H1 (cell line): ENCODE measurements at regions not wholly inside any gene's neighbourhood (a gene's known extent, or its start where the extent isn't known, plus 50 kb on each side); places are given as distances from the start of the nearest gene placed in this dataset.

Experiments
- CTCF ChIA-PET: fragments of 300-600 bp; sonication (Branson Sonifier 250); formaldehyde crosslinking; loops from one replicate; lab custom pipeline; 2021; ENCODE audit not compliant: partially characterized antibody; lab: Charles Lee
- POLR2A ChIA-PET: fragments of 300-600 bp; sonication (Branson Sonifier 250); formaldehyde crosslinking; loops from one replicate; lab custom pipeline; 2021; ENCODE audit warnings: inconsistent platforms; ENCODE audit not compliant: partially characterized antibody; lab: Charles Lee
- DNase-seq, 2 experiments: peaks; one replicate each; pipeline versions ENCODE4 v3.0.0 to v3.0.0-alpha.2; 2010 to 2022; ENCODE audit warnings: low spot score in 2 of 2, low read depth in 1 of 2, mixed read lengths in 1 of 2
- FAIRE-seq: peaks from 2 replicates; lab custom pipeline; 2011; peaks lifted over from hg19 to GRCh38; lab: Jason Lieb, UNC
- H2AFZ ChIP-seq: 2 replicates; pipeline ENCODE4 v1.8.1; 2012; ENCODE audit warnings: low read length, inconsistent platforms
- H2AK5ac ChIP-seq: 2 replicates; pipeline ENCODE4 v1.6.1; 2013; ENCODE audit warnings: low read depth, low read length
- H2BK120ac ChIP-seq: replicated peaks from 2 replicates; pipeline ENCODE3; 2013; ENCODE audit warnings: low read depth, low read length, inconsistent platforms
- H2BK12ac ChIP-seq: 2 replicates; pipeline ENCODE4 v1.6.1; 2013; ENCODE audit warnings: low read depth, low read length
- H2BK15ac ChIP-seq: 2 replicates; pipeline ENCODE4 v1.6.1; 2013; ENCODE audit warnings: low read length
- H2BK20ac ChIP-seq: 2 replicates; pipeline ENCODE4 v1.6.1; 2013; ENCODE audit warnings: low read length
- H2BK5ac ChIP-seq: 2 replicates; pipeline ENCODE4 v1.6.1; 2013; ENCODE audit warnings: low read depth, low read length
- H3K14ac ChIP-seq: 2 replicates; pipeline ENCODE4 v1.6.1; 2013; ENCODE audit warnings: inconsistent platforms; ENCODE audit not compliant: insufficient read length
- H3K18ac ChIP-seq: 2 replicates; pipeline ENCODE4 v1.6.1; 2013; ENCODE audit warnings: low read length; ENCODE audit errors: extremely low read depth
- H3K23ac ChIP-seq: 2 replicates; pipeline ENCODE4 v1.6.1; 2013; ENCODE audit warnings: inconsistent platforms; ENCODE audit not compliant: insufficient read length
- H3K23me2 ChIP-seq: 2 replicates; pipeline ENCODE4 v1.6.1; 2013; ENCODE audit warnings: low read depth, low read length
- H3K27ac ChIP-seq: 2 replicates; pipeline ENCODE4 v1.6.1; 2011; ENCODE audit warnings: low read depth, low read length, inconsistent platforms
- H3K27me3 ChIP-seq, 4 experiments: replicated peaks in 1 of 4; 1 replicate in 1 of 4; 2 replicates in 3 of 4; pipeline versions ENCODE4 v1.6.1 to v1.8.1; 2011 to 2013; ENCODE audit warnings: low read length in 3 of 4, mild to moderate bottlenecking in 3 of 4, inconsistent platforms in 2 of 4, mixed read lengths in 2 of 4, moderate library complexity in 1 of 4; ENCODE audit not compliant: control insufficient read depth in 3 of 4, insufficient read depth in 3 of 4; ENCODE audit errors: extremely low read depth in 1 of 4
- H3K36me3 ChIP-seq, 4 experiments: 2 replicates each; pipeline versions ENCODE4 v1.6.1 to v1.8.1; 2011 to 2013; ENCODE audit warnings: mild to moderate bottlenecking in 4 of 4, low read length in 3 of 4, moderate library complexity in 2 of 4, control low read depth in 1 of 4, inconsistent platforms in 1 of 4; ENCODE audit not compliant: insufficient read depth in 4 of 4, control insufficient read depth in 2 of 4
- H3K4ac ChIP-seq: replicated peaks from 2 replicates; pipeline ENCODE3; 2013; ENCODE audit warnings: low read length, low read depth, mixed read lengths, inconsistent platforms; ENCODE audit not compliant: insufficient read length
- H3K4me1 ChIP-seq, 4 experiments: replicated peaks in 1 of 4; 1 replicate in 1 of 4; 2 replicates in 3 of 4; pipeline versions ENCODE4 v1.6.1 to v1.8.1; 2011 to 2013; ENCODE audit warnings: low read length in 3 of 4, inconsistent platforms in 2 of 4, mixed read lengths in 1 of 4; ENCODE audit not compliant: insufficient read depth in 4 of 4, control insufficient read depth in 3 of 4
- H3K4me2 ChIP-seq, 2 experiments: 2 replicates each; pipeline versions ENCODE4 v1.6.1 to v1.8.1; 2011 to 2013; ENCODE audit warnings: low read depth in 2 of 2, low read length in 2 of 2, control low read depth in 1 of 2, inconsistent platforms in 1 of 2, mild to moderate bottlenecking in 1 of 2; ENCODE audit not compliant: insufficient read depth in 1 of 2
- H3K4me3 ChIP-seq, 4 experiments: fragments of 200-600, 300-600 bp in 1 of 4; sonication (generic), shearing (Covaris generic), sonication (Bioruptor Twin) in 1 of 4; 2 replicates each; pipeline versions ENCODE4 v1.5.1 to v1.8.1; 2011 to 2016; ENCODE audit warnings: low read length in 4 of 4, low read depth in 3 of 4, control low read depth in 2 of 4, inconsistent platforms in 2 of 4, mild to moderate bottlenecking in 2 of 4, mixed read lengths in 1 of 4, moderate library complexity in 1 of 4; ENCODE audit not compliant: insufficient read depth in 2 of 4; ENCODE audit errors: extremely low read depth in 1 of 4
- H3K56ac ChIP-seq: replicated peaks from 2 replicates; pipeline ENCODE3; 2013; ENCODE audit warnings: low read depth, mild to moderate bottlenecking, mixed read lengths, low read length, inconsistent platforms; ENCODE audit not compliant: insufficient read length
- H3K79me1 ChIP-seq: 2 replicates; pipeline ENCODE4 v1.6.1; 2013; ENCODE audit warnings: low read depth, low read length, control low read depth
- H3K79me2 ChIP-seq, 2 experiments: 2 replicates each; pipeline versions ENCODE4 v1.6.1 to v1.8.1; 2012 to 2013; ENCODE audit warnings: low read length in 2 of 2, mild to moderate bottlenecking in 2 of 2, inconsistent platforms in 1 of 2; ENCODE audit not compliant: insufficient read depth in 2 of 2, control insufficient read depth in 1 of 2
- H3K9ac ChIP-seq, 4 experiments: replicated peaks in 1 of 4; 1 replicate in 1 of 4; 2 replicates in 3 of 4; pipeline versions ENCODE4 v1.6.1 to v1.8.1; 2011 to 2013; ENCODE audit warnings: low read depth in 3 of 4, low read length in 3 of 4, control low read depth in 2 of 4, mild to moderate bottlenecking in 2 of 4, moderate library complexity in 2 of 4, inconsistent platforms in 1 of 4; ENCODE audit errors: extremely low read depth in 1 of 4
- H3K9me3 ChIP-seq, 2 experiments: 2 replicates each; pipeline versions ENCODE4 v1.6.1 to v1.8.1; 2012 to 2013; ENCODE audit warnings: mild to moderate bottlenecking in 2 of 2, moderate library complexity in 2 of 2, control low read depth in 1 of 2, inconsistent platforms in 1 of 2, low read depth in 1 of 2, low read length in 1 of 2, mixed read lengths in 1 of 2; ENCODE audit not compliant: insufficient read depth in 2 of 2
- H4K20me1 ChIP-seq, 2 experiments: replicated peaks in 1 of 2; 2 replicates each; pipeline versions ENCODE3 to v1.8.1; 2011 to 2013; ENCODE audit warnings: inconsistent platforms in 2 of 2, low read length in 2 of 2, mild to moderate bottlenecking in 1 of 2; ENCODE audit not compliant: insufficient read depth in 2 of 2, control insufficient read depth in 1 of 2
- H4K5ac ChIP-seq: 2 replicates; pipeline ENCODE4 v1.6.1; 2013; ENCODE audit warnings: low read length, low read depth, mixed read lengths, inconsistent platforms; ENCODE audit not compliant: insufficient read length
- H4K8ac ChIP-seq: 2 replicates; pipeline ENCODE4 v1.8.0; 2013; ENCODE audit warnings: mild to moderate bottlenecking, moderate library complexity, low read length, inconsistent platforms; ENCODE audit not compliant: insufficient read depth; ENCODE audit errors: extremely low read depth
- H4K91ac ChIP-seq: replicated peaks from 2 replicates; pipeline ENCODE3; 2013; ENCODE audit warnings: low read length, mixed read lengths, inconsistent platforms; ENCODE audit not compliant: insufficient read length
- SUZ12 ChIP-seq: fragments of 200-600 bp; sonication (generic); IDR thresholded peaks from 2 replicates; pipeline ENCODE4 v1.6.1; 2012; ENCODE audit warnings: mild to moderate bottlenecking, inconsistent platforms, low read length, moderate library complexity, mixed read lengths
- WGBS, 2 experiments: shearing (Covaris generic) in 1 of 2; methylation state at CpG; one replicate each; pipeline versions ENCODE4 v1.1.6 to v1.1.7; 2013 to 2015; ENCODE audit warnings: low lambda C conversion rate in 2 of 2, mixed read lengths in 2 of 2, inconsistent platforms in 1 of 2, low coverage in 1 of 2, missing lambda C conversion rate in 1 of 2; ENCODE audit not compliant: insufficient replicate concordance in 2 of 2, insufficient coverage in 1 of 2, insufficient read length in 1 of 2; ENCODE audit errors: extremely low coverage in 1 of 2, missing lambda C conversion rate in 1 of 2; 5-methylcytosine and 5-hydroxymethylcytosine counted together

DNA sequence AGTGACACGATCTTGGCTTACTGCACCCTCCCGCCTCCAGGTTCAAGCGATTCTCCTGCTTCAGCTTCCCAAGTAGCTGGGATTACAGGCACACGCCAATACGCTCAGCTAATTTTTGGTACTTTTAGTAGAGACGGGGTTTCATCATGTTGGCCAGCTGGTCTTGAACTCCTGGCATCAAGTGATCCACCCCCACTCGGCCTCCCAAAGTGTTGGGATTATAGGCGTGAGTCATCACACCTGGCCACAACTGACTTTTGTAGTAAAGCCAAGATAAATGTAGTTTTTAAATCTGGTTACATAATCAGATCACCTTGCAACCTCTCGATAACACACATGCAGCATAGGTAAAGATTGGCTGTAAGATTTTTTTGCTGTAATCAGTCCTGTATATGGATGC lies 657.5 kb upstream of the DPPA4 start:
- Histone ChIP-seq H2BK120ac (no peak overlapping the region), H3K23ac (no peak overlapping the region), H4K91ac (no peak overlapping the region), H3K56ac (no peak overlapping the region), H3K23me2 (no peaks in the 10 kb centered on the region), H3K27ac (no peak overlapping the region), H2BK12ac (no peak overlapping the region), H3K9me3 (no peaks in the 10 kb centered on the region), H2BK5ac (no peak overlapping the region), H3K4me3 (no peak overlapping the region), H2BK20ac (no peak overlapping the region), H2AFZ (no peak overlapping the region), H3K36me3 (no peaks in the 10 kb centered on the region), H3K79me1 (no peaks in the 10 kb centered on the region), H3K4me1 (no peaks in the 10 kb centered on the region), H2AK5ac (no peak overlapping the region), H3K4me2 (no peak overlapping the region), H4K5ac (no peak overlapping the region), H4K8ac (no peak overlapping the region), H4K20me1 (no peaks in the 10 kb centered on the region), H3K4ac (no peak overlapping the region), H3K14ac (no peak overlapping the region), H3K79me2 (no peaks in the 10 kb centered on the region), H3K9ac (no peak overlapping the region), H3K27me3 (no peaks in the 10 kb centered on the region), H3K18ac (no peak overlapping the region), H2BK15ac (no peak overlapping the region)
- FAIRE-seq, result no peak
- POLR2A ChIA-PET, result no interaction called here
- no peak for TF ChIP-seq SUZ12
- CTCF ChIA-PET, result no interaction called here
- DNase-seq, result no peak
- WGBS, 2 experiments, result 92% methylated on average over 9 of the region's 9 CpGs; no CpG with 5 or more reads in 1 of the 2 experiments
